ENCODE measurements at regions not wholly inside any gene's neighbourhood (a gene's known extent, or its start where the extent isn't known, plus 50 kb on each side); places are given as distances from the start of the nearest gene placed in this dataset.

DNA sequence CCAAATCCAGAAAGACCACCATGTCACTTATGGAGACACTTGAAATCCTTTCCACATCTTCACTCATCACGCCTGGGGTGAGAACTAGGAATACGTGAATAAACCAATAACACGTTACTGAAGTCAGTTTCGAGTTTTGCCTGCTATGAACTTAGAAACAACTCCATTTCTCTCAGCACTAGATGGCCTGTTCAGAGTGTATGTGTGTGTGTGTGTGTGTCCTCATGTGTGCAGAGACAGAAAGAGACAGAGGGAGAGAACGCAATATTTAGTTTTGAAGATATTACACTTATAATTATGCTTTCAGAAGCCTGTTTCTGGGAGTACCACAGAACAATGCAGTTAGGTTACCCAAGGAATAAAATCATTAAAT, 81.2 kb upstream of the CCN6 start:
- FAIRE-seq (no peak), DNase-seq (ENCODE audit: insufficient read length, low spot score) (no peak)
- no peak for TF ChIP-seq PAX5 (IDR thresholded peaks at IDR 0.05; ENCODE audit: insufficient read depth, low read length, severe bottlenecking)
- TF ChIP-seq POLR2AphosphoS5 (IDR thresholded peaks at IDR 0.05; ENCODE audit: low read depth, low read length) = no peak
- no peak for TF ChIP-seq TAF1 (IDR thresholded peaks at IDR 0.05; ENCODE audit: low read depth, low read length)
- TF ChIP-seq SPI1 (IDR thresholded peaks at IDR 0.05; ENCODE audit: low read depth, low read length) = no peak
- no peak for TF ChIP-seq POLR2A (IDR thresholded peaks at IDR 0.05; ENCODE audit: low read depth, low read length)
- TF ChIP-seq POU2F2 (IDR thresholded peaks at IDR 0.05; ENCODE audit: low read depth, low read length) = no peak

- no peak for DNase-seq (ENCODE audit: insufficient read length, low spot score)
- no peak for TF ChIP-seq POLR2A (IDR thresholded peaks at IDR 0.05; ENCODE audit: low read depth, low read length)
These were observed 80.7 kb upstream of the CCN6 start for GRCh38 chr6:111973118-111973761.

DNA sequence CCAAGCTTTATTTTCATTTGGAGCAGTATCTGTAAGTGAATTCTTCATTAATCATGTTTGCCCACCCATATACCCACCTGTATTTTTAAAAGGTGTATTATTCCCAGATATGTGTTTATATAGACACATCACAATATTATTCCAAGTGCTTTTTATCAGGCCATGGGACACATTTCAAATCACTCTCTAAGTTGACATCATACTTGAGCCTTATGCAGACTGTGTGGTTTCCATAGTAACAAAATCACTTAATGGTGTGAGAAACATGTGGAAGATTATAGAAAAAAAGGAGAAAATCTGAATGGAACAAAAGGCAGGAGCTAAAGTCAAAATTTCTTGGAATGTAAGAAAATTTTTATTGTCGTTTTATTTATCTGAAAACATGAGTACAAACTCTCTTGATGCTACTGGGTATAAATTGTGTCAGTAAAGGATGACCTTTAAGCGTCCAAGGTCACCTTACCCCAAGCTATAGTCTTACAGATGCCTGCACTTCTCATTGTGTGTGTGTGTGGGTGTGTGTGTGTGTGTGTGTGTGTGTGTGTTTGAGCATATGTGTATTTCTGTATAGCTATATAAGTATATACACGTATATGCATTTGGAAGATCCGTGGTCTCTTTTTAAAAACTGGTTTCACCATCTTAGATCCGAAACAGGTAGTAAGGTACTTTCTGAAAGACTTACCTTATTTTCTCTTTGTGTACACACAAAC, 79.8 kb upstream of the CCN6 start:
- no peak for DNase-seq (ENCODE audit: insufficient read length, low spot score)

More at GRCh38 chr6:111973118-111973761, 80.7 kb upstream of the CCN6 start:
- no peak for FAIRE-seq

GRCh38 chr6:111975466-111975865, 78.4 kb upstream of the CCN6 start:
- FAIRE-seq = no peak
- DNase-seq (ENCODE audit: insufficient read length, low spot score) = no peak
- no peak for TF ChIP-seq POLR2A (IDR thresholded peaks at IDR 0.05; ENCODE audit: low read depth, low read length)
- TF ChIP-seq POU2F2 (IDR thresholded peaks at IDR 0.05; ENCODE audit: low read depth, low read length) = no peak
- TF ChIP-seq SPI1 (IDR thresholded peaks at IDR 0.05; ENCODE audit: low read depth, low read length) = no peak
- TF ChIP-seq POLR2AphosphoS5 (IDR thresholded peaks at IDR 0.05; ENCODE audit: low read depth, low read length) = no peak
- no peak for TF ChIP-seq PAX5 (IDR thresholded peaks at IDR 0.05; ENCODE audit: insufficient read depth, low read length, severe bottlenecking)

More for the DNA sequence above, 79.8 kb upstream of the CCN6 start:
- no peak for TF ChIP-seq PAX5 (IDR thresholded peaks at IDR 0.05; ENCODE audit: insufficient read depth, low read length, severe bottlenecking)
- no peak for TF ChIP-seq POLR2AphosphoS5 (IDR thresholded peaks at IDR 0.05; ENCODE audit: low read depth, low read length)
- no peak for TF ChIP-seq POU2F2 (IDR thresholded peaks at IDR 0.05; ENCODE audit: low read depth, low read length)
- TF ChIP-seq TAF1 (IDR thresholded peaks at IDR 0.05; ENCODE audit: low read depth, low read length) = no peak
- no peak for TF ChIP-seq SPI1 (IDR thresholded peaks at IDR 0.05; ENCODE audit: low read depth, low read length)
- no peak for TF ChIP-seq POLR2A (IDR thresholded peaks at IDR 0.05; ENCODE audit: low read depth, low read length)
- FAIRE-seq = no peak

DNA sequence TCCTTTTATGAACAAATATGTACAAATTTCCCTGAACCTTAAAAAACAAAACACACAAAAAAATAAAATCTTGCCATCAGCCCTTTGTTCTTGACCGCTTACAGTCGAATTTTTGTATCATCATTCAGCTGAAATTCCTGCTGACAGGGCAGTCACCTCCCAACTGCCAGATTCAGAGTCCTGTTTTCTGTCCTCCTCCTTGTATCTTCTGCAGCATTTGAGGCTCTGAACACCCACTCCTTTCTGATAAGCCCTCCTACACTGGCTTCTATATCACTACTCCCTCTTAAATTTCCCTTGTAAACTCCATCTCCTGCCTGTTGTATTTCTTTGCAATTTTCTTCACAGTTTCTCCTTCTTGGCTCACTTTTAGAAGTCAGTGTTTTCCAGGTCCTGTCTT, 77.8 kb upstream of the CCN6 start:
- FAIRE-seq (no peak), DNase-seq (ENCODE audit: insufficient read length, low spot score) (no peak)
- no peak for TF ChIP-seq POU2F2 (IDR thresholded peaks at IDR 0.05; ENCODE audit: low read depth, low read length)
- no peak for TF ChIP-seq TAF1 (IDR thresholded peaks at IDR 0.05; ENCODE audit: low read depth, low read length)
- no peak for TF ChIP-seq POLR2A (IDR thresholded peaks at IDR 0.05; ENCODE audit: low read depth, low read length)
- TF ChIP-seq PAX5 (IDR thresholded peaks at IDR 0.05; ENCODE audit: insufficient read depth, low read length, severe bottlenecking) = no peak
- no peak for TF ChIP-seq SPI1 (IDR thresholded peaks at IDR 0.05; ENCODE audit: low read depth, low read length)

GRCh38 chr6:111978532-111979149, 75.3 kb upstream of the CCN6 start:
- DNase-seq (ENCODE audit: insufficient read length, low spot score) = no peak
- no peak for TF ChIP-seq SPI1 (IDR thresholded peaks at IDR 0.05; ENCODE audit: low read depth, low read length)
- TF ChIP-seq POLR2AphosphoS5 (IDR thresholded peaks at IDR 0.05; ENCODE audit: low read depth, low read length) = no peak
- TF ChIP-seq TAF1 (IDR thresholded peaks at IDR 0.05; ENCODE audit: low read depth, low read length) = no peak
- no peak for TF ChIP-seq POLR2A (IDR thresholded peaks at IDR 0.05; ENCODE audit: low read depth, low read length)
- no peak for TF ChIP-seq PAX5 (IDR thresholded peaks at IDR 0.05; ENCODE audit: insufficient read depth, low read length, severe bottlenecking)
- no peak for TF ChIP-seq POU2F2 (IDR thresholded peaks at IDR 0.05; ENCODE audit: low read depth, low read length)
- no peak for FAIRE-seq

GRCh38 chr6:111979633-111980032, 74.3 kb upstream of the CCN6 start:
- FAIRE-seq (no peak), DNase-seq (ENCODE audit: insufficient read length, low spot score) (no peak)
- TF ChIP-seq POLR2AphosphoS5 (IDR thresholded peaks at IDR 0.05; ENCODE audit: low read depth, low read length) (no peak), PAX5 (IDR thresholded peaks at IDR 0.05; ENCODE audit: insufficient read depth, low read length, severe bottlenecking) (no peak), POU2F2 (IDR thresholded peaks at IDR 0.05; ENCODE audit: low read depth, low read length) (no peak), TAF1 (IDR thresholded peaks at IDR 0.05; ENCODE audit: low read depth, low read length) (no peak), POLR2A (IDR thresholded peaks at IDR 0.05; ENCODE audit: low read depth, low read length) (no peak), SPI1 (IDR thresholded peaks at IDR 0.05; ENCODE audit: low read depth, low read length) (no peak)

DNA sequence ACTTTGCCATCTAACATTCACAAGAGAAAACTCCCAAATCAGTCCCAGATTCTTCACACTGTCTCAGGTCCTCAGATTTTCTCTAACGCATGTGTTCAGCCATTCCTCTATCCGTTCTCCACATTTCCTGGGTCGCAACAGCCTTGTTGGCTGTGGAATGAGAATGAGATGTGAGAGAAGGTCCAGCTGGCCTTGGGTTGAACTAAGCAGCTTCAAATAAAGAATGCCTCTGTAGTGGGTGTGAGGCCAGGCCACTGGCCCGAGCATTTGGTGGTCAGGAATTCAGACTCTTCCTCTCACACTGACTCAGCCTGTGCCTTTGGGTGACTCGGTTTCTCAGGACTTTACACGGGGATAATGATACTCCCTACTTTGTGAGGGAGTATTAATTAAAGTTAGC, 73.8 kb upstream of the CCN6 start:
- FAIRE-seq = no peak
- no peak for DNase-seq (ENCODE audit: insufficient read length, low spot score)

GRCh38 chr6:111980971-111981840, 72.7 kb upstream of the CCN6 start:
- FAIRE-seq (no peak), DNase-seq (ENCODE audit: insufficient read length, low spot score) (no peak)
- no peak for TF ChIP-seq SPI1 (IDR thresholded peaks at IDR 0.05; ENCODE audit: low read depth, low read length)
- TF ChIP-seq POLR2AphosphoS5 (IDR thresholded peaks at IDR 0.05; ENCODE audit: low read depth, low read length) = no peak
- TF ChIP-seq TAF1 (IDR thresholded peaks at IDR 0.05; ENCODE audit: low read depth, low read length) = no peak
- TF ChIP-seq POLR2A (IDR thresholded peaks at IDR 0.05; ENCODE audit: low read depth, low read length) = no peak
- no peak for TF ChIP-seq PAX5 (IDR thresholded peaks at IDR 0.05; ENCODE audit: insufficient read depth, low read length, severe bottlenecking)
- TF ChIP-seq POU2F2 (IDR thresholded peaks at IDR 0.05; ENCODE audit: low read depth, low read length) = no peak

More for the DNA sequence above, 73.8 kb upstream of the CCN6 start:
- TF ChIP-seq TAF1 (IDR thresholded peaks at IDR 0.05; ENCODE audit: low read depth, low read length) = no peak
- no peak for TF ChIP-seq POLR2A (IDR thresholded peaks at IDR 0.05; ENCODE audit: low read depth, low read length)
- TF ChIP-seq SPI1 (IDR thresholded peaks at IDR 0.05; ENCODE audit: low read depth, low read length) = no peak
- no peak for TF ChIP-seq POU2F2 (IDR thresholded peaks at IDR 0.05; ENCODE audit: low read depth, low read length)
- TF ChIP-seq PAX5 (IDR thresholded peaks at IDR 0.05; ENCODE audit: insufficient read depth, low read length, severe bottlenecking) = no peak
- no peak for TF ChIP-seq POLR2AphosphoS5 (IDR thresholded peaks at IDR 0.05; ENCODE audit: low read depth, low read length)
